ENCODE measurements at regions not wholly inside any gene's neighbourhood (a gene's known extent, or its start where the extent isn't known, plus 50 kb on each side); places are given as distances from the start of the nearest gene placed in this dataset.

DNA sequence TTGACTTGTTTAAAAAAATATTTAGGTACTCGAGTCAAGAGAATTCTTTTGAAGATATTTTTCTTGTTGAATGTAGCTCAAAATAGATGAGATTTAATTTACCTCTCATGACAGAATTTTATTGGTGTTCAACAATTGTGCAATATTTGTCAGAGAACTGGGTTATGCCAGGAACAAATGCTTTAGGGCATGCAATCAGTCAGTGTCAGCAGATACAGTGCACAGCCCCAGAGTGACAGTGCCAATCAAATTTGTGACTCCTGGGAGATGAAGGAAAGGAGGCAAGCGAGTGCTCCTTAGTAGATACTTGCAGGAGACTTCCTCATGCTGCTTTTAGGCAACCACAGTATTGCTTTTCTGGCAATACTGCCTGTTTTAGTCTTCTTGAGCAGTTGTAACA is 81.2 kb upstream of the DSEL start:
- no peak for TF ChIP-seq EZH2phosphoT487 (IDR thresholded peaks at IDR 0.05; ENCODE audit: insufficient read depth, low read depth)
- no peak for TF ChIP-seq EZH2 (IDR thresholded peaks at IDR 0.05; ENCODE audit: insufficient read depth, poor library complexity, severe bottlenecking)

Data from GM23248 (cell line).